ENCODE measurements at regions not wholly inside any gene's neighbourhood (a gene's known extent, or its start where the extent isn't known, plus 50 kb on each side); places are given as distances from the start of the nearest gene placed in this dataset.

- no peak for TF ChIP-seq CTCF (IDR thresholded peaks at IDR 0.05)
- TF ChIP-seq EZH2 (IDR thresholded peaks at IDR 0.05; ENCODE audit: borderline replicate concordance, insufficient read depth, low read depth, low read length, poor library complexity, severe bottlenecking): no peak
Measured at GRCh38 chr16:80341263-80341662, 199.5 kb upstream of the DYNLRB2 start.
